LNCAP (cell line): ENCODE measurements at regions not wholly inside any gene's neighbourhood (a gene's known extent, or its start where the extent isn't known, plus 50 kb on each side); places are given as distances from the start of the nearest gene placed in this dataset.

Experiments used
- CTCF ChIP-seq: fragments of 450-650 bp; IDR thresholded peaks from 2 replicates; pipeline ENCODE4 v1.5.1; 2017; ENCODE audit warnings: mild to moderate bottlenecking

DNA sequence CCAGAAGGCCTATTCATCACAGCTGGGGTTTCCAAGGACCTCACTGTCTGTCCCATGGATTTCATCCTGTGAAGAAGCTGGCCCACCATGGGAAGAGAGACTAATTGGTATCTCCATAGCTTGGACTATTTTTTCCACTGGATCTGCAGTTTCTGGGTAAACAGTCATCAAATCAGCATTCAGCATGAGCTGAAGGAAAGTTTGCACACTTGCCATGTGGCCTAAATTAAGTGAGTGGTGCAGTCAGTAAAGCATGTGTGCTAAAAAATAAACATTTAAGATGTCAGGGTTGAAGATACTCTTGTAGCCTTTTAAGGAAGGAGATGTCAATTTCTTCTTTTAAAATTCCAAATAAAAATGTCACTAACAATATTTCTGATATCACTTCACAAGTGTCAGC is 381.1 kb upstream of the ZMIZ1 start:
- TF ChIP-seq CTCF: no peak

DNA sequence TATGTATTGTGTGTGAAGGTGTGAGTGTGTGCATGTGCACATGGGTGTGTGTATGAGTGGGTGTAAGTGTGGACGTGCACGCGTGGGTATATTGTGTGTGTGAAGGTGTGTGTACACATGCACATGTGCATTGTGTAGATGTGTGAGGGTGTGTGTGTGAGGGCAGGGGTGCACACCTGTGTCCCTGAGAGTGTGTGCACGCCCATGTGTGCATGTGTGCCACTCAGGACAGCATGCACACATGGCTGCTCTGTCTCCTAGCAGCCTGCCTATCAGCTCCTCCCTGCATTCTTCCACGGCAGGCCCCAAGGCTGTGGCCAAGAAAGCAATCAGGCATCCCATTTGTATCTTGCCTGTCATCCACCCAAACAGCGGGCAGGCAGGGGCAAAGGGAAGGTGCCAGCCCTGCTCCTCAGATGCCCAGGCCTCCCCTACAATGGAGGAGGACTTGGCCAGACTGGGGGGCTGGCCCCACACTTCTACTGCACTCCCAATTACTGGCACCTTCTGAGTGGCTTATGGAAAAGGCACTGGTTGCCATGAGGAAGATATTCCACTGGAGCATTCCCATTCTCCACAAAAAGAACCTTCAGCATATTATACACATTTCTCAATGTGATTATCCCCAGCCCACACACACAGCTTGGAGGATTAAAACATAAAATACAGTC is 380.4 kb upstream of the ZMIZ1 start:
- TF ChIP-seq CTCF: no peak

- TF ChIP-seq CTCF: no peak
Measured at GRCh38 chr10:78688901-78689583, 379.7 kb upstream of the ZMIZ1 start.

GRCh38 chr10:78689584-78689935 is 379.2 kb upstream of the ZMIZ1 start:
- TF ChIP-seq CTCF: no peak

- TF ChIP-seq CTCF: no peak
Measured at GRCh38 chr10:78690354-78691111, 378.2 kb upstream of the ZMIZ1 start.

DNA sequence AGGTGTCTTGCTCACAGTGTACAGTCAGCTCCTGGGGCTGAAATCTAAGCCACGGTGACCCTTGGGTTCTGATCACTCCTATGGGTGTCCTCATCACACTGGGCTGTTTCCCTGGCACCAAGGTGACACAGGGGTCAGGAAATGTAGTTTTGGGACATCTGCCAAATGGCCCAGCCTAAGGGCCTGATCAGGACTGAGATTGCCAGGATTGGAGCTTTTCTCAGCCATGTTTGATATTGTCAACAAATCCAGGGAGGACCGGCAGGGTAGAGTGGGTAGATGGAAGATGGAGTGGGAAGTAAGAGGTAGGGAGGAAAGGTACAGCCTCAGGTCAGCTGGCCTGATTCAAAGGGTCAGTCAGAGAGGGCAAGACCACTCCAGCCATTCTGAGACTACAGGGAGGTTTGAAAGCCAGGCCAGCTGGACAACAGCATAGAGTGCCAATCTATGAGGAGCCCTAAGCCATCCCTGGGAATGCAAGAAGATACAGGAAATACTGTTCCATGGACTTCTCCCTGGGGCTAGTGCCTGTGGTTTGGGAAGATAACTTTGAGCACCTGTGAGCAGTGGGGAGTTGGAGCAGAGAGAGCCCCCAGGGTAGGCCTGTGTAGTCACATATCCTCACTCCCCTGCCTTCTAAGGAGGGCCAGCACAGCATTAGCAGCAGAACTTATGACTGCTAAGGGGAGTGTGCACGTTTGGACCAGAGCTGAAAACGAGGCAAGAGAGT is 377.3 kb upstream of the ZMIZ1 start:
- TF ChIP-seq CTCF: no peak

DNA sequence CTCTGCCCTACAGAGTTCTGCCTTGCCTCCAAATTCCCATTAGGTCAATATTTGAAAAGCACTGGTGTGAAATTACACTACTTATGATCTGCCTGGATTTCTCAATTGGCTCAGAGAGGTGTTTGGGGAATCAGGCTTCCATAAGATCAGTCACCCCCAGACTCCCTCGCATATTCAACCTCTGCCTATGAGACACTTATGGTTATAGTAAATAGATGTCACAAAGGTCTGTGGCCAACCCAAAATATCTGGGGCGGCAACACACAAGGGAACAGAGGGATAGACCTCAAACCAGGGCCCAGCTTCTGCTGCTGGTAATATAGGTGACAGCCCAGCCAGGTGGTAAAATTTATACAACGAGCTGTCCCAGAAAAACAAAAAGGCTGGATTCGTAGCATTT is 376.7 kb upstream of the ZMIZ1 start:
- TF ChIP-seq CTCF: no peak
